ENCODE measurements at regions not wholly inside any gene's neighbourhood (a gene's known extent, or its start where the extent isn't known, plus 50 kb on each side); places are given as distances from the start of the nearest gene placed in this dataset.

DNA sequence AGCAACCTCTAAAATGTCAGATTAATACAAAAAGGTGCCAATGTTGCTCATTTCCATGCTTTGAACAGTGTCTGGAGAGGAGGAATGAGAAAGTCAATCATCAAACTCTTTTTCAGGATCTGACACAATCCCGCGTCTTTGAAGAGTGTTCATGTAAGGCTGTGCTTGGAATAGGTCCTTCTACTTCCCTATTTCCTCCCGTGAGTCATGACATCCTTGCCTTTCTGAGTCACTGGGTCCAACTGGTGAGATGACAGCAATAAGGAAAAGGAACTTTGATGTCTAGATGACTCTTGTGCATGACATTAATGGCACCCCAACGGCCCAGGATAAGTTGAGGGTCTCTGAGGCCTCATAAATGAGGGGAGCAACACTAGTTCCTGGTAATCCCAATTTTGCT lies 109.0 kb upstream of the CELF4 start:
- H3K9me3 ChIP-seq, result no peaks in the 10 kb centered on the region
- peaks cover 1% of the 10 kb centered on the region for H3K4me1 ChIP-seq
- no peak overlapping the region for H3K4me3 ChIP-seq
- ATAC-seq (no peak), DNase-seq (no peak)
- no peak for TF ChIP-seq CTCF (IDR thresholded peaks at IDR 0.05)
- intact Hi-C loops (cut with DNase I), result no loop called here
- no peak overlapping the region for H3K27ac ChIP-seq
- H3K36me3 ChIP-seq, result no peaks in the 10 kb centered on the region
- no peaks in the 10 kb centered on the region for H3K27me3 ChIP-seq (ENCODE audit: low read depth)

DNA sequence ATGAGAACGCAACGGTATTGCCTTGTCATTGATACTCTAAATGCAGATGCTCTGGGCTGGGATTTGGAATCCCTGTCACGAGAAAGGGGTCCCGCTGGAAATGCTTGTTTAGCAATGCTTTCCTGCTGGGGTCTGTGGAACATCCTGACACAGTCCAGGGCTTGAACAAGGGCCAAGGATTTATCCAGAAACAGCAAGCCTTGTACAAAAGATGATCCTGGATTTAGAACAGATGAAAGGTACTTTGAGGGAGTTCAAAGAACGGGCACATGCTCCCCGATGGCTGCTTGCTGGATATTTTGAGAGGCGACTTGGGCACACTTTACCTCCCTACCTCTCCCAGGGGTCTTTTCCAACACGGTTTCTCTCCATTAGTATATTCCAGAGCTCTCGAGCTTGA lies 108.1 kb upstream of the CELF4 start:
- no peak overlapping the region for H3K4me3 ChIP-seq
- H3K9me3 ChIP-seq, result no peaks in the 10 kb centered on the region
- ATAC-seq, result no peak
- H3K27me3 ChIP-seq (ENCODE audit: low read depth), result no peaks in the 10 kb centered on the region
- H3K27ac ChIP-seq, result no peak overlapping the region
- H3K4me1 ChIP-seq, result peaks cover 7% of the 10 kb centered on the region
- TF ChIP-seq CTCF (IDR thresholded peaks at IDR 0.05), result no peak
- DNase-seq, result no peak
- intact Hi-C loops (cut with DNase I), result no loop called here
- no peaks in the 10 kb centered on the region for H3K36me3 ChIP-seq

- Histone ChIP-seq H3K4me1 (peaks cover 7% of the 10 kb centered on the region), H3K27ac (no peak overlapping the region), H3K27me3 (ENCODE audit: low read depth) (no peaks in the 10 kb centered on the region), H3K36me3 (no peaks in the 10 kb centered on the region), H3K4me3 (no peak overlapping the region), H3K9me3 (no peaks in the 10 kb centered on the region)
- TF ChIP-seq CTCF (IDR thresholded peaks at IDR 0.05), result no peak
- DNase-seq (no peak), ATAC-seq (no peak)
- intact Hi-C loops (cut with DNase I), result no loop called here
These were observed 107.5 kb upstream of the CELF4 start for GRCh38 chr18:37672932-37673595.

DNA sequence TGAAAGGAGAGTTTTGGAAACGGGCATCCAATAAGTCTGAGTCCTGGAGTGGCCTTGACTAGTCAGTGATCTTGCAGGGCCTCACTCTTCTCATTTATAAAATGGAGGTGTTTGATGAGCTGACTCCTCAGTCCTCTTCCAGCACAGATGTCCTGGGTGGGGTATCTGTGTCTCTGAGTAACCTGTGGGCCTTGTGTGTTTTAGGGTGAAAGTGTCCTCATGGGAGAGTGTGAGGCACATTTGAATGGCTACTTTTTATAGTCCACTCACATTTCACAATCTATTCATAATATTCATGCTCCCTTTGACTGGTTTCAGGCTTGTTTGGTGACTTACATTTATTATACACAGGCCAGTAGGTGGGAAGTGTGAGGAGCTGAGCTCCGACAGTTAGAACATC lies 106.4 kb upstream of the CELF4 start:
- no peak for ATAC-seq
- peaks cover 7% of the 10 kb centered on the region for H3K4me1 ChIP-seq

DNA sequence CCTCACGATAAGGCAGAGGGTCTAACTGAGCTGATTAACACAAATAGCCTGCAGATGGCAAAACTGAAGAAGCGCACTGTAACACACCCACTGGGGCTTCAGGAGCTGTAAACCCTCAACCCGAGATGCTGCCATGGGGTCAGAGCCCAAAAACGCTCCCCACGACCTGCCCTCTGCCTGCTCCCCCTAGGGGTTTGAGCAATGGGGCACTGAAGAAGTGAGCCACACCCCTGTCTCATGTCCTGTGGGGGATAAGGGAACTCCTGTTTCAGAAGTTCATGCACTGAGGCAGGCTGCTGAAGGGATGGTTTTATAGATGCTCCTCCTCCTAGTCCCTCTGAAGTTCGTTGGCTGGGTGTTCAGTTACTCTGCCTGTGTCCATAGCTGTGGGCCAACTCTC lies 105.9 kb upstream of the CELF4 start:
- H3K27ac ChIP-seq, result no peak overlapping the region
- H3K27me3 ChIP-seq (ENCODE audit: low read depth), result no peaks in the 10 kb centered on the region
- no peaks in the 10 kb centered on the region for H3K36me3 ChIP-seq
- intact Hi-C loops (cut with DNase I), result no loop called here
- DNase-seq, result no peak
- ATAC-seq, result no peak
- H3K4me3 ChIP-seq, result no peak overlapping the region
- H3K9me3 ChIP-seq, result no peaks in the 10 kb centered on the region
- TF ChIP-seq CTCF (IDR thresholded peaks at IDR 0.05), result no peak
- H3K4me1 ChIP-seq, result peaks cover 7% of the 10 kb centered on the region

More for the DNA sequence above, 106.4 kb upstream of the CELF4 start:
- no peaks in the 10 kb centered on the region for H3K36me3 ChIP-seq
- intact Hi-C loops (cut with DNase I), result no loop called here
- H3K9me3 ChIP-seq, result no peaks in the 10 kb centered on the region
- no peak overlapping the region for H3K4me3 ChIP-seq
- no peak for TF ChIP-seq CTCF (IDR thresholded peaks at IDR 0.05)
- no peaks in the 10 kb centered on the region for H3K27me3 ChIP-seq (ENCODE audit: low read depth)
- no peak for DNase-seq
- no peak overlapping the region for H3K27ac ChIP-seq
